ENCODE measurements at regions not wholly inside any gene's neighbourhood (a gene's known extent, or its start where the extent isn't known, plus 50 kb on each side); places are given as distances from the start of the nearest gene placed in this dataset.

DNA sequence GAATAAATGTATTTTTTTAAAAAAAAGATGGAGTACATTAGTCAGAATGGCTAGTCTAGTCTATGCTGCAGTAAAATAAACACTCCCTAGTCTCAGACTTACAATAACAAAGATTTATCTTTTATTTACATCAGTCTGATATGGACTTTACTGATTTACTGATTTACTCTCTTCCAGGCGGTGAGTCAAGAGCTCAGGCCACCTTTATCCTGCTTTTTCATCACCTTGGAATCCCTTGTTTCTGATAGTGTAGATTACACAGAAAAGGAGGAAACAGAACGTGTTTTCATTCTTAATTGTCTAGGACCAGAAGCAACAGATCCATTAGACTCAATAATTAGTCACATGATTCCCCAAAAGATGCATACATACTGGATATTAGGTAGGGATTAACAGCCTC, 290.1 kb upstream of the TRPC7 start:
- TF ChIP-seq L3MBTL2 (conservative IDR thresholded peaks at IDR 0.05): no peak
- no peak for TF ChIP-seq SP1 (IDR thresholded peaks at IDR 0.05)
- no peak for TF ChIP-seq HDGF (IDR thresholded peaks at IDR 0.05; ENCODE audit: borderline replicate concordance)
- TF ChIP-seq FOXK2 (IDR thresholded peaks at IDR 0.05): no peak
- no peak for TF ChIP-seq NFRKB (IDR thresholded peaks at IDR 0.05)
